Left lung (tissue), 4 donors: ENCODE measurements at regions not wholly inside any gene's neighbourhood (a gene's known extent, or its start where the extent isn't known, plus 50 kb on each side); places are given as distances from the start of the nearest gene placed in this dataset.

ENCODE experiments used
- ATAC-seq: fragments of 200-7000 bp; cut with Tn5 transposase; one replicate; pipeline ENCODE4 v1.9.1; 2020; ENCODE audit warnings: moderate library complexity
- DNase-seq, 4 donors: peaks; one replicate each; pipeline ENCODE4 v3.0.0-alpha.2; 2013 to 2020
- H3K27ac ChIP-seq, 2 donors: fragments of 200-600 bp; sonication (generic) in 1 of 2; one replicate each; pipeline versions ENCODE4 v1.5.0 to v1.8.0; 2020 to 2021
- H3K27me3 ChIP-seq, 2 donors: fragments of 200-600 bp; sonication (generic) in 1 of 2; one replicate each; pipeline versions ENCODE4 v1.5.0 to v1.8.0; 2020 to 2021
- H3K36me3 ChIP-seq, 2 donors: fragments of 200-600 bp; sonication (generic) in 1 of 2; one replicate each; pipeline versions ENCODE4 v1.5.0 to v1.8.0; 2020 to 2021
- H3K4me1 ChIP-seq, 2 donors: fragments of 200-600 bp; one replicate each; pipeline ENCODE4 v1.8.0; 2021
- H3K4me3 ChIP-seq, 2 donors: fragments of 200-600 bp; sonication (generic) in 1 of 2; one replicate each; pipeline versions ENCODE4 v1.5.0 to v1.8.0; 2020 to 2021; ENCODE audit warnings: mild to moderate bottlenecking in 1 of 2
- H3K9me3 ChIP-seq, 2 donors: fragments of 200-600 bp; sonication (generic) in 1 of 2; one replicate each; pipeline versions ENCODE4 v1.5.0 to v1.8.0; 2020 to 2021
- CTCF ChIP-seq, 2 donors: fragments of 200-600 bp; sonication (generic) in 1 of 2; IDR thresholded peaks; one replicate each; pipeline versions ENCODE4 v1.5.0 to v1.8.0; 2021; ENCODE audit warnings: antibody characterized with exemption in 2 of 2
- intact Hi-C, 2 donors: fragments of 100-400 bp; cut with DNase I; formaldehyde crosslinking; loops; one replicate each; pipeline versions ENCODE4 v1.11.2 to v1.14.2; 2022
- donor health status: DM: no; HTN: yes; CAD: no.
- donor health status: DM: no; HTN: no; CAD: no.

- intact Hi-C loops: no loop called here
- Histone ChIP-seq H3K4me1 (no peaks in the 10 kb centered on the region), H3K36me3 (no peaks in the 10 kb centered on the region), H3K9me3 (peaks cover 0 to 6% of the 10 kb centered on the region in 2 donors), H3K27ac (no peak overlapping the region), H3K4me3 (no peak overlapping the region), H3K27me3 (no peaks in the 10 kb centered on the region)
- ATAC-seq (no peak), DNase-seq (no peak)
- no peak for TF ChIP-seq CTCF (IDR thresholded peaks at IDR 0.05)
Measured at GRCh38 chr1:177656598-177656997, 313.3 kb downstream of the SEC16B start.

- Histone ChIP-seq H3K27ac (no peak overlapping the region), H3K27me3 (no peaks in the 10 kb centered on the region), H3K4me3 (no peak overlapping the region), H3K36me3 (no peaks in the 10 kb centered on the region), H3K9me3 (peaks cover 0 to 2% of the 10 kb centered on the region in 2 donors), H3K4me1 (no peaks in the 10 kb centered on the region)
- no peak for TF ChIP-seq CTCF (IDR thresholded peaks at IDR 0.05)
- peak in 2 of 4 donors; percentile 14 to 48 for DNase-seq
- ATAC-seq: peak; percentile 30
- intact Hi-C loops: no loop called here
Measured at GRCh38 chr1:177650947-177651346, 318.9 kb downstream of the SEC16B start.

- no peak overlapping the region for H3K27ac ChIP-seq
- DNase-seq: no peak
- no peaks in the 10 kb centered on the region for H3K9me3 ChIP-seq
- H3K36me3 ChIP-seq: no peaks in the 10 kb centered on the region
- H3K4me3 ChIP-seq: no peak overlapping the region
- ATAC-seq: no peak
- TF ChIP-seq CTCF (IDR thresholded peaks at IDR 0.05): no peak
- intact Hi-C loops: no loop called here
- H3K4me1 ChIP-seq: no peaks in the 10 kb centered on the region
- H3K27me3 ChIP-seq: no peaks in the 10 kb centered on the region
Measured at GRCh38 chr1:177648731-177649265, 321.1 kb downstream of the SEC16B start.

- Histone ChIP-seq H3K4me3 (no peak overlapping the region), H3K27me3 (no peaks in the 10 kb centered on the region), H3K9me3 (no peaks in the 10 kb centered on the region), H3K36me3 (no peaks in the 10 kb centered on the region), H3K4me1 (no peaks in the 10 kb centered on the region), H3K27ac (no peak overlapping the region)
- DNase-seq: no peak
- TF ChIP-seq CTCF (IDR thresholded peaks at IDR 0.05): no peak
- ATAC-seq: no peak
- intact Hi-C loops: no loop called here
Measured at GRCh38 chr1:177648138-177648537, 321.7 kb downstream of the SEC16B start.

- DNase-seq: no peak
- TF ChIP-seq CTCF (IDR thresholded peaks at IDR 0.05): no peak
- intact Hi-C loops: no loop called here
- Histone ChIP-seq H3K4me3 (no peak overlapping the region), H3K36me3 (no peaks in the 10 kb centered on the region), H3K27ac (no peak overlapping the region), H3K4me1 (no peaks in the 10 kb centered on the region), H3K9me3 (no peaks in the 10 kb centered on the region), H3K27me3 (no peaks in the 10 kb centered on the region)
- no peak for ATAC-seq
Measured at GRCh38 chr1:177646757-177647730, 322.8 kb downstream of the SEC16B start.
